Neural cell (in vitro differentiated cells): ENCODE measurements at regions not wholly inside any gene's neighbourhood (a gene's known extent, or its start where the extent isn't known, plus 50 kb on each side); places are given as distances from the start of the nearest gene placed in this dataset.

Experiments used
- H2AFZ ChIP-seq: fragments of 200-600, 300-800 bp; sonication (generic), shearing (Covaris generic); 2 replicates; pipeline ENCODE4 v1.6.0; 2014; ENCODE audit warnings: low read depth, mild to moderate bottlenecking, antibody characterized with exemption, low read length, moderate library complexity
- H3F3A ChIP-seq: fragments of 200-600 bp; shearing (Covaris generic); 2 replicates; pipeline ENCODE4 v1.6.1; 2016; ENCODE audit warnings: mild to moderate bottlenecking, moderate library complexity, mixed read lengths, antibody characterized with exemption, low read length; ENCODE audit not compliant: insufficient read depth, poor library complexity, severe bottlenecking
- H3K27ac ChIP-seq: fragments of 200-600, 300-800 bp; sonication (generic), shearing (Covaris generic); 2 replicates; pipeline ENCODE4 v1.5.1; 2014; ENCODE audit warnings: mild to moderate bottlenecking, low read length, moderate library complexity
- H3K27me3 ChIP-seq: fragments of 300-800, 200-600 bp; sonication (generic), shearing (Covaris generic); 2 replicates; pipeline ENCODE4 v1.6.0; 2014; ENCODE audit warnings: mild to moderate bottlenecking, low read depth, low read length, moderate library complexity; ENCODE audit not compliant: insufficient read depth
- H3K36me3 ChIP-seq: fragments of 300-800, 200-600 bp; sonication (generic), shearing (Covaris generic); 2 replicates; pipeline ENCODE4 v1.5.1; 2014; ENCODE audit warnings: mild to moderate bottlenecking, antibody characterized with exemption, low read length, moderate library complexity; ENCODE audit not compliant: insufficient read depth
- H3K4me2 ChIP-seq: fragments of 300-800, 200-600 bp; sonication (generic), shearing (Covaris generic); 2 replicates; pipeline ENCODE4 v1.6.0; 2014; ENCODE audit warnings: mild to moderate bottlenecking, low read length
- H3K4me3 ChIP-seq: fragments of 300-800, 200-600 bp; sonication (generic), shearing (Covaris generic); 2 replicates; pipeline ENCODE4 v1.5.1; 2014; ENCODE audit warnings: mild to moderate bottlenecking, low read length, moderate library complexity
- H3K79me2 ChIP-seq: fragments of 200-600 bp; shearing (Covaris generic); replicated peaks from 2 replicates; pipeline ENCODE4 v1.6.0; 2014; ENCODE audit warnings: mild to moderate bottlenecking, low read length, moderate library complexity; ENCODE audit not compliant: insufficient read depth
- H3K9ac ChIP-seq: fragments of 300-800, 200-600 bp; sonication (generic), shearing (Covaris generic); 2 replicates; pipeline ENCODE4 v1.6.1; 2016; ENCODE audit warnings: mild to moderate bottlenecking, low read length, mixed read lengths
- H3K9me2 ChIP-seq: fragments of 200-600 bp; shearing (Covaris generic); 2 replicates; pipeline ENCODE4 v1.6.1; 2016; ENCODE audit warnings: mild to moderate bottlenecking, low read length, mixed read lengths; ENCODE audit not compliant: insufficient read depth
- H3K9me3 ChIP-seq: fragments of 200-600, 300-800 bp; sonication (generic), shearing (Covaris generic); 2 replicates; pipeline ENCODE4 v1.6.1; 2016; ENCODE audit warnings: mild to moderate bottlenecking, mixed run types, low read length, moderate library complexity, mixed read lengths
- H4K20me1 ChIP-seq: fragments of 200-600 bp; shearing (Covaris generic); 2 replicates; pipeline ENCODE4 v1.6.1; 2016; ENCODE audit warnings: mild to moderate bottlenecking, mixed run types; ENCODE audit not compliant: insufficient read depth
- CTCF ChIP-seq: fragments of 450-650 bp; IDR thresholded peaks from 2 replicates; pipeline ENCODE4 v1.5.1; 2014; ENCODE audit warnings: antibody characterized with exemption, mild to moderate bottlenecking, moderate library complexity; ENCODE audit not compliant: poor library complexity, severe bottlenecking
- EP300 ChIP-seq: fragments of 450-650 bp; conservative IDR thresholded peaks from 2 replicates; pipeline ENCODE4 v1.6.1; 2014; ENCODE audit warnings: antibody characterized with exemption, mild to moderate bottlenecking, moderate library complexity; ENCODE audit not compliant: poor library complexity, severe bottlenecking
- EZH2 ChIP-seq: fragments of 200-600, 300-800 bp; shearing (Covaris generic), sonication (generic); IDR thresholded peaks from 2 replicates; pipeline ENCODE4 v1.6.1; 2014; ENCODE audit warnings: antibody characterized with exemption, low read length, borderline replicate concordance, mild to moderate bottlenecking; ENCODE audit not compliant: insufficient read depth, poor library complexity, severe bottlenecking
- POLR2AphosphoS5 ChIP-seq: IDR thresholded peaks from 2 replicates; pipeline ENCODE4 v1.6.1; 2012
- RAD21 ChIP-seq: fragments of 450-650 bp; conservative IDR thresholded peaks from 2 replicates; pipeline ENCODE4 v1.6.1; 2014; ENCODE audit warnings: antibody characterized with exemption, mild to moderate bottlenecking, moderate library complexity
- REST ChIP-seq: IDR thresholded peaks from 2 replicates; pipeline ENCODE4 v1.6.1; 2012; ENCODE audit warnings: borderline replicate concordance
- SMC3 ChIP-seq: fragments of 450-650 bp; conservative IDR thresholded peaks from 2 replicates; pipeline ENCODE4 v1.6.1; 2014; ENCODE audit warnings: antibody characterized with exemption, mild to moderate bottlenecking, moderate library complexity; ENCODE audit not compliant: poor library complexity
- TAF1 ChIP-seq: IDR thresholded peaks from 2 replicates; pipeline ENCODE4 v1.6.1; 2012; ENCODE audit warnings: low read depth

GRCh38 chrY:7936046-7936445, 1024.5 kb upstream of the AMELY start:
- no peak overlapping the region for H3K4me2 ChIP-seq
- H3K79me2 ChIP-seq = no peaks in the 10 kb centered on the region
- H3K36me3 ChIP-seq = no peaks in the 10 kb centered on the region
- no peaks in the 10 kb centered on the region for H3K9me2 ChIP-seq
- H4K20me1 ChIP-seq = no peaks in the 10 kb centered on the region
- no peak overlapping the region for H3K9ac ChIP-seq
- no peaks in the 10 kb centered on the region for H3K27me3 ChIP-seq
- H3K4me3 ChIP-seq = no peak overlapping the region
- H3K27ac ChIP-seq = no peak overlapping the region
- H3K9me3 ChIP-seq = no peaks in the 10 kb centered on the region
- H2AFZ ChIP-seq = no peak overlapping the region
- H3F3A ChIP-seq = no peaks in the 10 kb centered on the region
- TF ChIP-seq POLR2AphosphoS5 (no peak), EP300 (no peak), SMC3 (no peak), EZH2 (no peak), REST (no peak), RAD21 (no peak), TAF1 (no peak), CTCF (no peak)

- H4K20me1 ChIP-seq = no peaks in the 10 kb centered on the region
- H3K4me3 ChIP-seq = no peak overlapping the region
- no peak overlapping the region for H3K9ac ChIP-seq
- H3K9me2 ChIP-seq = no peaks in the 10 kb centered on the region
- H3K9me3 ChIP-seq = no peaks in the 10 kb centered on the region
- TF ChIP-seq SMC3 (no peak), CTCF (no peak), RAD21 (no peak), TAF1 (no peak)
- no peak overlapping the region for H2AFZ ChIP-seq
- H3K27ac ChIP-seq = no peak overlapping the region
- no peaks in the 10 kb centered on the region for H3K79me2 ChIP-seq
- H3K4me2 ChIP-seq = no peak overlapping the region
- no peaks in the 10 kb centered on the region for H3K36me3 ChIP-seq
- H3F3A ChIP-seq = no peaks in the 10 kb centered on the region
- no peaks in the 10 kb centered on the region for H3K27me3 ChIP-seq
Observed at GRCh38 chrY:7935606-7936005, 1024.1 kb upstream of the AMELY start.
